NCI-H82 treated with DMSO at 0.1 percent for 48 hours (cell line): ENCODE measurements at regions not wholly inside any gene's neighbourhood (a gene's known extent, or its start where the extent isn't known, plus 50 kb on each side); places are given as distances from the start of the nearest gene placed in this dataset.

ENCODE experiments used
- DNase-seq: peaks from one replicate; lab custom pipeline; 2025; ENCODE audit not compliant: unreplicated experiment; lab: John Stamatoyannopoulos, UW

- no peak for DNase-seq
Observed at GRCh38 chr3:1798711-1799405, 299.8 kb upstream of the CNTN4 start.

GRCh38 chr3:1805331-1805730 lies 293.3 kb upstream of the CNTN4 start:
- DNase-seq: no peak

- no peak for DNase-seq
Observed at GRCh38 chr3:1808590-1808989, 290.1 kb upstream of the CNTN4 start.

- no peak for DNase-seq
Observed at GRCh38 chr3:1823867-1824266, 274.8 kb upstream of the CNTN4 start.

GRCh38 chr3:1824359-1824758 lies 274.3 kb upstream of the CNTN4 start:
- no peak for DNase-seq

- DNase-seq: no peak
Observed at GRCh38 chr3:1828519-1828918, 270.1 kb upstream of the CNTN4 start.

GRCh38 chr3:1830851-1831250 lies 267.8 kb upstream of the CNTN4 start:
- DNase-seq: no peak

GRCh38 chr3:1832395-1832794 lies 266.3 kb upstream of the CNTN4 start:
- DNase-seq: no peak

GRCh38 chr3:1843111-1843510 lies 255.6 kb upstream of the CNTN4 start:
- DNase-seq: no peak

GRCh38 chr3:1847571-1847970 lies 251.1 kb upstream of the CNTN4 start:
- no peak for DNase-seq

- DNase-seq: no peak
Observed at GRCh38 chr3:1848935-1849334, 249.7 kb upstream of the CNTN4 start.

GRCh38 chr3:1852950-1853349 lies 245.7 kb upstream of the CNTN4 start:
- no peak for DNase-seq

GRCh38 chr3:1855841-1856240 lies 242.8 kb upstream of the CNTN4 start:
- no peak for DNase-seq

GRCh38 chr3:1870738-1871137 lies 227.9 kb upstream of the CNTN4 start:
- no peak for DNase-seq

- no peak for DNase-seq
Observed at GRCh38 chr3:1883534-1883933, 215.1 kb upstream of the CNTN4 start.

- DNase-seq: no peak
Observed at GRCh38 chr3:1892459-1892858, 206.2 kb upstream of the CNTN4 start.

- DNase-seq: no peak
Observed at GRCh38 chr3:1902416-1902815, 196.2 kb upstream of the CNTN4 start.

- no peak for DNase-seq
Observed at GRCh38 chr3:1903111-1903510, 195.6 kb upstream of the CNTN4 start.

GRCh38 chr3:1907911-1908310 lies 190.8 kb upstream of the CNTN4 start:
- no peak for DNase-seq

GRCh38 chr3:1908651-1909445 lies 189.8 kb upstream of the CNTN4 start:
- no peak for DNase-seq

GRCh38 chr3:1910322-1910721 lies 188.3 kb upstream of the CNTN4 start:
- DNase-seq: no peak

- DNase-seq: no peak
Observed at GRCh38 chr3:1929788-1930414, 168.8 kb upstream of the CNTN4 start.
